HepG2 (cell line): ENCODE measurements at regions not wholly inside any gene's neighbourhood (a gene's known extent, or its start where the extent isn't known, plus 50 kb on each side); places are given as distances from the start of the nearest gene placed in this dataset.

ENCODE experiments used
- ATAC-seq: fragments of 200-7000 bp; cut with Tn5 transposase; 3 replicates; pipeline ENCODE4 v1.9.1; 2020; ENCODE audit warnings: mild to moderate bottlenecking, moderate library complexity
- BruUV-seq: library from RNA; stranded (reverse); fragments of 400-500 nt; replicated peaks from 2 replicates; lab custom pipeline; 2021; lab: Mats Ljungman, UMichigan
- CTCF ChIA-PET: fragments of 300-600 bp; formaldehyde crosslinking; extraction: SDS; loops from one replicate; lab custom pipeline; 2021; ENCODE audit warnings: low total read pairs, inconsistent platforms, low intra/inter-chr PET ratio; lab: Yijun Ruan, JAX
- POLR2A ChIA-PET: fragments of 350-600 bp; sonication (Branson Sonifier 250); formaldehyde crosslinking; loops from one replicate; lab custom pipeline; 2020; ENCODE audit warnings: antibody characterized with exemption, inconsistent platforms; lab: Yijun Ruan, JAX
- DNase-seq: peaks from one replicate; pipeline ENCODE4 v3.0.0-alpha.2; 2015; ENCODE audit warnings: low spot score
- FAIRE-seq: peaks from 3 replicates; lab custom pipeline; 2011; peaks lifted over from hg19 to GRCh38; lab: Jason Lieb, UNC
- H2AFZ ChIP-seq: one replicate; pipeline ENCODE4 v1.6.1; 2011; ENCODE audit warnings: low read length, inconsistent platforms
- H3K27ac ChIP-seq: fragments of 300-600 bp; 3 replicates; pipeline ENCODE4 v1.8.0; 2011; ENCODE audit warnings: mixed run types, mild to moderate bottlenecking, mixed read lengths, low read length, inconsistent platforms; ENCODE audit not compliant: insufficient read depth; ENCODE audit errors: extremely low read length
- H3K27me3 ChIP-seq, 2 experiments: fragments of 200-600 bp in 1 of 2; 2 replicates in 1 of 2; 3 replicates in 1 of 2; pipeline versions ENCODE4 v1.6.0 to v1.8.0; 2011; ENCODE audit warnings: low read length in 2 of 2, mild to moderate bottlenecking in 2 of 2, moderate library complexity in 2 of 2, inconsistent platforms in 1 of 2; ENCODE audit not compliant: insufficient read depth in 2 of 2, control insufficient read depth in 1 of 2
- H3K36me3 ChIP-seq, 2 experiments: fragments of 200-600 bp in 1 of 2; replicated peaks in 1 of 2; 2 replicates in 1 of 2; 3 replicates in 1 of 2; pipeline versions ENCODE4 v1.5.1 to v1.8.0; 2011; ENCODE audit warnings: low read length in 2 of 2, inconsistent platforms in 1 of 2; ENCODE audit not compliant: insufficient read depth in 2 of 2, control insufficient read depth in 1 of 2
- H3K4me1 ChIP-seq: 2 replicates; pipeline ENCODE4 v1.5.1; 2012; ENCODE audit warnings: low read length, inconsistent platforms; ENCODE audit not compliant: insufficient read depth
- H3K4me2 ChIP-seq: 2 replicates; pipeline ENCODE4 v1.6.0; 2011; ENCODE audit warnings: low read depth, low read length, inconsistent platforms
- H3K4me3 ChIP-seq, 3 experiments: fragments of 200-600 bp in 1 of 3; sonication (generic), shearing (Covaris generic) in 1 of 3; replicated peaks in 1 of 3; 2 replicates each; pipeline ENCODE4 v1.5.1; 2011 to 2016; ENCODE audit warnings: low read length in 3 of 3, inconsistent platforms in 2 of 3, low read depth in 2 of 3, mild to moderate bottlenecking in 2 of 3, control low read depth in 1 of 3, mixed read lengths in 1 of 3; ENCODE audit not compliant: insufficient read depth in 1 of 3
- H3K79me2 ChIP-seq: one replicate; pipeline ENCODE4 v1.6.1; 2011; ENCODE audit warnings: low read length, inconsistent platforms; ENCODE audit not compliant: insufficient read depth
- H3K9ac ChIP-seq: 2 replicates; pipeline ENCODE4 v1.6.0; 2011; ENCODE audit warnings: mild to moderate bottlenecking, low read depth, low read length, inconsistent platforms; ENCODE audit not compliant: insufficient read depth
- H3K9me3 ChIP-seq: 2 replicates; pipeline ENCODE4 v1.5.1; 2012; ENCODE audit warnings: mild to moderate bottlenecking, low read length
- H4K20me1 ChIP-seq: 2 replicates; pipeline ENCODE4 v1.6.0; 2011; ENCODE audit warnings: inconsistent platforms, mild to moderate bottlenecking, low read length, moderate library complexity; ENCODE audit not compliant: insufficient read depth
- SATB2 ChIP-seq: sonication (generic); formaldehyde crosslinking; IDR thresholded peaks from 2 replicates; pipeline ENCODE4 v1.5.0; 2020; ENCODE audit warnings: missing genetic modification reagents
- SCMH1 ChIP-seq: sonication (generic); formaldehyde crosslinking; IDR thresholded peaks from 2 replicates; pipeline ENCODE4 v1.9.0; 2021; ENCODE audit warnings: missing genetic modification reagents, mild to moderate bottlenecking, borderline replicate concordance
- TIGD3 ChIP-seq: sonication (generic); formaldehyde crosslinking; IDR thresholded peaks from 2 replicates; pipeline ENCODE4 v1.5.1; 2020; ENCODE audit warnings: mild to moderate bottlenecking, missing genetic modification reagents, borderline replicate concordance
- UBTF ChIP-seq: sonication (generic); formaldehyde crosslinking; IDR thresholded peaks from 2 replicates; pipeline ENCODE4 v1.4.0; 2020; ENCODE audit warnings: mild to moderate bottlenecking, missing genetic modification reagents
- ZC3H13 ChIP-seq: sonication (generic); formaldehyde crosslinking; IDR thresholded peaks from 2 replicates; pipeline ENCODE4 v1.8.1; 2023; ENCODE audit warnings: mild to moderate bottlenecking, missing genetic modification reagents, moderate library complexity
- ZFP1 ChIP-seq: IDR thresholded peaks from 2 replicates; pipeline ENCODE4 v1.6.1; 2016
- ZFY ChIP-seq: sonication (generic); formaldehyde crosslinking; IDR thresholded peaks from 2 replicates; pipeline ENCODE4 v1.4.0; 2020; ENCODE audit warnings: missing genetic modification reagents
- ZNF230 ChIP-seq: sonication (generic); formaldehyde crosslinking; IDR thresholded peaks from 2 replicates; pipeline ENCODE4 v1.4.0; 2020; ENCODE audit warnings: mild to moderate bottlenecking, missing genetic modification reagents
- ZNF468 ChIP-seq: sonication (generic); formaldehyde crosslinking; IDR thresholded peaks from 2 replicates; pipeline ENCODE4 v1.8.0; 2022; ENCODE audit warnings: mild to moderate bottlenecking, moderate library complexity, missing genetic modification reagents
- ZNF737 ChIP-seq: sonication (generic); formaldehyde crosslinking; IDR thresholded peaks from 2 replicates; pipeline ENCODE4 v1.5.0; 2020; ENCODE audit warnings: missing genetic modification reagents, mild to moderate bottlenecking, borderline replicate concordance
- ZNF883 ChIP-seq: sonication (generic); formaldehyde crosslinking; IDR thresholded peaks from 2 replicates; pipeline ENCODE4 v1.5.1; 2020; ENCODE audit warnings: mild to moderate bottlenecking, missing genetic modification reagents; ENCODE audit errors: not compliant biosample characterization
- ZSCAN9 ChIP-seq: IDR thresholded peaks from 2 replicates; pipeline ENCODE4 v1.6.1; 2016; ENCODE audit warnings: borderline replicate concordance
- WGBS: methylation state at CpG from one replicate; pipeline ENCODE4 v1.1.6; 2017; ENCODE audit warnings: low lambda C conversion rate; 5-methylcytosine and 5-hydroxymethylcytosine counted together
- in situ Hi-C: cut with HindIII; loops from 2 replicates; pipeline ENCODE4 v1.10.0; 2017; ENCODE audit warnings: low pct_unique_long_range_greater_than_20kb; ENCODE audit not compliant: extremely low pct_ligation_motif_present
- intact Hi-C: fragments of 100-400 bp; cut with micrococcal nuclease; formaldehyde crosslinking; loops from one replicate; pipeline ENCODE4 v1.10.0; 2022; ENCODE audit not compliant: unreplicated experiment
- TF ChIP-seq, protein P1 (sequence below): sonication (generic); formaldehyde crosslinking; IDR thresholded peaks from 2 replicates; pipeline ENCODE4 v1.4.0; 2020; ENCODE audit warnings: mild to moderate bottlenecking, missing genetic modification reagents
- TF ChIP-seq, protein P2 (sequence below): IDR thresholded peaks from 2 replicates; pipeline ENCODE4 v1.6.1; 2016; ENCODE audit warnings: low read depth, missing genetic modification reagents, missing compliant biosample characterization

DNA sequence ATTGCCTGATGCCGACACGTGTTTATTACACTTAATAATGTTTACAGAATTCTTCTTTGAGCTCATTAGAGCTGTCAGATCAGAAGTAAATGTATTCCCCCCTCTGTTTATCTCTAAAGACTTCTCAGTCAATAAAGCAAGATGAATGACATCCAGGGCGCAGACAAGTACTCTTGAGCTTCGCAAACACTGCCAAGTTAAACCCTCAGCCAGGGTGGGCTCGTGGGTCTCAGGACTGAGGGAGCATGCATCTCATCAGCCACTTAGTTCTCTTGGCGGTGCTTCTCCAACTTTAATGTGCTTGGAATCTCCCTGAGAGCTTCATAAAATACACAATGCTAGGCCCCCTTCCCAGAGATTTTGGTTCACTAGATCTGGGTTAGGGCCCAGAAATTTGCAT lies 333.9 kb upstream of the THRB start:
- Histone ChIP-seq H3K4me2 (no peak overlapping the region), H3K79me2 (no peaks in the 10 kb centered on the region), H3K4me1 (no peaks in the 10 kb centered on the region), H3K27me3 (peaks cover 2 to 5% of the 10 kb centered on the region in 2 experiments; a peak in 3 of 5 replicates), H2AFZ (no peak overlapping the region), H3K36me3 (no peaks in the 10 kb centered on the region), H3K4me3 (no peak overlapping the region), H4K20me1 (no peaks in the 10 kb centered on the region), H3K9ac (no peak overlapping the region), H3K27ac (no peak overlapping the region), H3K9me3 (no peaks in the 10 kb centered on the region)
- intact Hi-C loops (no loop called here), in situ Hi-C loops (no loop called here)
- ATAC-seq (no peak), DNase-seq (no peak), FAIRE-seq (no peak)
- ChIA-PET CTCF (no interaction called here), POLR2A (no interaction called here)
- 28% methylated on average over 6 of the region's 6 CpGs for WGBS
- no TSS peak for BruUV-seq
- TF ChIP-seq ZFP1 (CRISPR knock-in tag) (no peak), ZC3H13 (no peak), UBTF (no peak), SCMH1 (CRISPR knock-in tag) (no peak), ZNF468 (CRISPR knock-in tag) (no peak), ZNF230 (CRISPR knock-in tag) (no peak), ZFY (CRISPR knock-in tag) (no peak), SATB2 (CRISPR knock-in tag) (no peak), ZNF883 (CRISPR knock-in tag) (no peak), ZSCAN9 (no peak), ZNF737 (CRISPR knock-in tag) (no peak), TIGD3 (CRISPR knock-in tag) (no peak)
- TF ChIP-seq, protein P1, sequence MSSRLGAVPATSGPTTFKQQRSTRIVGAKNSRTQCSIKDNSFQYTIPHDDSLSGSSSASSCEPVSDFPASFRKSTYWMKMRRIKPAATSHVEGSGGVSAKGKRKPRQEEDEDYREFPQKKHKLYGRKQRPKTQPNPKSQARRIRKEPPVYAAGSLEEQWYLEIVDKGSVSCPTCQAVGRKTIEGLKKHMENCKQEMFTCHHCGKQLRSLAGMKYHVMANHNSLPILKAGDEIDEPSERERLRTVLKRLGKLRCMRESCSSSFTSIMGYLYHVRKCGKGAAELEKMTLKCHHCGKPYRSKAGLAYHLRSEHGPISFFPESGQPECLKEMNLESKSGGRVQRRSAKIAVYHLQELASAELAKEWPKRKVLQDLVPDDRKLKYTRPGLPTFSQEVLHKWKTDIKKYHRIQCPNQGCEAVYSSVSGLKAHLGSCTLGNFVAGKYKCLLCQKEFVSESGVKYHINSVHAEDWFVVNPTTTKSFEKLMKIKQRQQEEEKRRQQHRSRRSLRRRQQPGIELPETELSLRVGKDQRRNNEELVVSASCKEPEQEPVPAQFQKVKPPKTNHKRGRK (CRISPR knock-in tag) = no peak
- TF ChIP-seq, protein P2, sequence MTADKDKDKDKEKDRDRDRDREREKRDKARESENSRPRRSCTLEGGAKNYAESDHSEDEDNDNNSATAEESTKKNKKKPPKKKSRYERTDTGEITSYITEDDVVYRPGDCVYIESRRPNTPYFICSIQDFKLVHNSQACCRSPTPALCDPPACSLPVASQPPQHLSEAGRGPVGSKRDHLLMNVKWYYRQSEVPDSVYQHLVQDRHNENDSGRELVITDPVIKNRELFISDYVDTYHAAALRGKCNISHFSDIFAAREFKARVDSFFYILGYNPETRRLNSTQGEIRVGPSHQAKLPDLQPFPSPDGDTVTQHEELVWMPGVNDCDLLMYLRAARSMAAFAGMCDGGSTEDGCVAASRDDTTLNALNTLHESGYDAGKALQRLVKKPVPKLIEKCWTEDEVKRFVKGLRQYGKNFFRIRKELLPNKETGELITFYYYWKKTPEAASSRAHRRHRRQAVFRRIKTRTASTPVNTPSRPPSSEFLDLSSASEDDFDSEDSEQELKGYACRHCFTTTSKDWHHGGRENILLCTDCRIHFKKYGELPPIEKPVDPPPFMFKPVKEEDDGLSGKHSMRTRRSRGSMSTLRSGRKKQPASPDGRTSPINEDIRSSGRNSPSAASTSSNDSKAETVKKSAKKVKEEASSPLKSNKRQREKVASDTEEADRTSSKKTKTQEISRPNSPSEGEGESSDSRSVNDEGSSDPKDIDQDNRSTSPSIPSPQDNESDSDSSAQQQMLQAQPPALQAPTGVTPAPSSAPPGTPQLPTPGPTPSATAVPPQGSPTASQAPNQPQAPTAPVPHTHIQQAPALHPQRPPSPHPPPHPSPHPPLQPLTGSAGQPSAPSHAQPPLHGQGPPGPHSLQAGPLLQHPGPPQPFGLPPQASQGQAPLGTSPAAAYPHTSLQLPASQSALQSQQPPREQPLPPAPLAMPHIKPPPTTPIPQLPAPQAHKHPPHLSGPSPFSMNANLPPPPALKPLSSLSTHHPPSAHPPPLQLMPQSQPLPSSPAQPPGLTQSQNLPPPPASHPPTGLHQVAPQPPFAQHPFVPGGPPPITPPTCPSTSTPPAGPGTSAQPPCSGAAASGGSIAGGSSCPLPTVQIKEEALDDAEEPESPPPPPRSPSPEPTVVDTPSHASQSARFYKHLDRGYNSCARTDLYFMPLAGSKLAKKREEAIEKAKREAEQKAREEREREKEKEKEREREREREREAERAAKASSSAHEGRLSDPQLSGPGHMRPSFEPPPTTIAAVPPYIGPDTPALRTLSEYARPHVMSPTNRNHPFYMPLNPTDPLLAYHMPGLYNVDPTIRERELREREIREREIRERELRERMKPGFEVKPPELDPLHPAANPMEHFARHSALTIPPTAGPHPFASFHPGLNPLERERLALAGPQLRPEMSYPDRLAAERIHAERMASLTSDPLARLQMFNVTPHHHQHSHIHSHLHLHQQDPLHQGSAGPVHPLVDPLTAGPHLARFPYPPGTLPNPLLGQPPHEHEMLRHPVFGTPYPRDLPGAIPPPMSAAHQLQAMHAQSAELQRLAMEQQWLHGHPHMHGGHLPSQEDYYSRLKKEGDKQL (CRISPR knock-in tag) = no peak
